NCI-H1092 treated with DMSO at 0.1 percent for 48 hours (cell line): ENCODE measurements at regions not wholly inside any gene's neighbourhood (a gene's known extent, or its start where the extent isn't known, plus 50 kb on each side); places are given as distances from the start of the nearest gene placed in this dataset.
"Not testable (repeated sequence)": the region's sequence is repeated elsewhere in the genome, so short reads cannot be mapped to it uniquely, and the experiment has no call there.

Experiments
- DNase-seq: peaks from one replicate; lab custom pipeline; 2025; lab: John Stamatoyannopoulos, UW

GRCh38 chr5:57950616-57951228 lies 468.1 kb upstream of the ACTBL2 start:
- DNase-seq = no peak

GRCh38 chr5:57948091-57948490 lies 465.5 kb upstream of the ACTBL2 start:
- DNase-seq = no peak

DNA sequence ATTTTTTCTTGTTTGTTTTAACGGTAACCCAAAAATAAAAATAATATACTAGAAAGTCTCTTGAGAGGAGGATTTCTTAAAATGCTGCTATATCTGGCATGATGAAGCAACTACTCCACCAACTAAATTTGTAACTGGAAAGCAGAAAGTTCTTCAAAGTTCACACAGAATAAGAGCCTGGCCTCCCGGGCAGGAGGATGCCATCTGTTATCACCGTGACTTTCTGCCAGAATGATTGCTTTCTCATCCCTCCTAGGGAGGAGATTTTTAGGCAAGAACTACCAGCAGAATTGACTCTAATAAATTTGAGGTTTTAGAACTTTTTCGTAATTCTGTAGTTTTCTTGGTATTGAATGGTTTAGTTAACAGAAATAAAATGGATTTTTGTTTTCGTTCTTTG lies 464.6 kb upstream of the ACTBL2 start:
- no peak for DNase-seq

DNA sequence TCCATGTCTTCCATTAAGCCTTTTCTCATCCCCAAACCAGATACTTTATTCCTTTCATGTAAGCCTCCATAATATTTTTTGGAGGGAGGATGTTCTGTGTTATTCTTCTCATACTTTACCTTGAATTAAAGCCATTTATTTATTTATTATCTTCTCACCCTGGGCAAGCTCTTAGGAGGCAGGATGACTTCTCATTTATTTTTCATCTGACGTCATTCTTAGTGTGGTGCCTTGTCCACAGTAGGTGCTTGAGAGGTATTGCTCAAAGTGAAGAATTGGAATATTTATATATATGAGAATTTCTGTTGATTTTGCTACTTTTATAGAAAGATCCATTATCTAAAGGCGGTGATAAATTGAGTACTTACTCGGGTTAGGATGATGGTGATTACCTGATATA lies 458.3 kb upstream of the ACTBL2 start:
- no peak for DNase-seq

DNA sequence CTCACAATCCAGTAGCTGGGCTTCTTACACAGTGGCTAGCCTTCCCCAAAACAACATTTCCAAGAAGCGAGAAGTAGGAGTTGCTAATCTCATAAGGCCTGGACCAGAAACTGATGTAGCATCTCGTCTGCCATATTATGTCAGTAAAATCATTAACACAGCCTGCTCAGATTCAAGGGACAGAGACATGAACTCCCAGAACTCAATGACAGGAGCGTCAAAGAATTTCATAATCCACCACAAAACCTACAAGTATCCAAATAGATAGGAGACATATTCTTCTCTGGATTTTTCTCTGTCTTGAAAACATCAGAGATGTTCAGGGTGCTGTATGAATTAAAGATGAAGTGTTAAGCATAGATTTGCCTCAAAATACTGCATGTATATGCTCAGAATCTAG lies 457.6 kb upstream of the ACTBL2 start:
- DNase-seq = no peak

GRCh38 chr5:57939771-57940170 lies 457.2 kb upstream of the ACTBL2 start:
- no peak for DNase-seq

DNA sequence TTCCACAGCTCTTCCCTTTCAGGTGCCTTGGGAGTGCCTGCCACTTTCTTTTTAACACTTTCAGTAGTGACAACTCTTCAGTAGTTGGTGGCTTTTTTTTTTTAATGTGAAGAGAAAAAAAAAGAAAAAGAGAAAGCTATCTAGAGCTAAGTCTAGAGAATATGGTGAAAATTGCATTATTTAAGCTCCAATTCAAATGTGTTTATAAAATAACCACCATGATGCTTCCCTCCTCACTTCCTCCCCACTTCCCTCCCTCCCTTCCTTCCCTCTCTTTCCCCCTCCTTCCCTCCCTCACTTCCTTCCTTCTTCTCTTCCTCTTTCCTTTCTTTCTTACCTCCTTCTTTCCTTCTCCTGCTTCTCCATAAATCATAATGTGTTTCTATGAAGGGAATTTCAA lies 456.7 kb upstream of the ACTBL2 start:
- no peak for DNase-seq

- DNase-seq = no peak
Observed at GRCh38 chr5:57938174-57938557, 455.6 kb upstream of the ACTBL2 start.

GRCh38 chr5:57937501-57938173 lies 455.0 kb upstream of the ACTBL2 start:
- DNase-seq = no peak

- DNase-seq = no peak
Observed at GRCh38 chr5:57937025-57937424, 454.4 kb upstream of the ACTBL2 start.

DNA sequence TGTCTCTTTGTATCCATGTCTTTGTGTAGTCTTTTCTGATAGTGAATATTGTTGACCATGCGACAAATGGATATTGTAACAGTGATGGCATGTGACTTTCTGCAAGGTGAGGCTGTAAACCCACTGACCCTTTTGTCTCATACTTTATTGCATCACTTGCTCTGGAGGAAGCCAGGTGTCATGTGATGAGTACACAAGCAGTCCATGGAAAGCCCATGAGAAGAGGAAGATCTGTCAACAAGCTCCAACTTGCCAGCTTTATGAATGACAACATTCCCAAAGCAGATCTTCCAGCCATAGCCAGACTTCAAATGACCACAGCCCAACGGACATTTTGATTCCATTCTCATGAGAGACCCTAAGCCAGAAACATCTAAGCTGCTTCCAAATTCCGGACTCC lies 450.1 kb upstream of the ACTBL2 start:
- DNase-seq = no peak

DNA sequence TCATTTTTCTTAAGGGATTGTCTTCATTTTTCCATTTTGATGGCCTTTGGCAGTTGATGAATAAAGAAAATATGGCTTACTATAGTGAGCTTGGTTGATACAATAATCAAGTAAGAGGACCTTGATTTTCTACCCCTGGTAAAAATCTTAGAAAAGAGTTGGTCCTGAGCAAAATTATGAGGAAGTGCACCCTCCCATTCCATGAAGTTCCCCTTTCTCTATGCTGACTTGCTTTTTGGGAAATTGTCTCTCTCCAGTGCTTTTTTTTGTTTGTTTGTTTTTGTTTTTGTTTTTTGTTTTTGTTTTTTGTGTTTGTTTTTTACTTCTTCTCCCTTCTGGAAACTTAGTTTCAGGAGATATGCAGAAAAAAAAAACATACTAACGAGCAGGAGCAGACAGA lies 449.2 kb upstream of the ACTBL2 start:
- no peak for DNase-seq

- DNase-seq = no peak
Observed at GRCh38 chr5:57931352-57931751, 448.7 kb upstream of the ACTBL2 start.

GRCh38 chr5:57929271-57929670 lies 446.7 kb upstream of the ACTBL2 start:
- no peak for DNase-seq

DNA sequence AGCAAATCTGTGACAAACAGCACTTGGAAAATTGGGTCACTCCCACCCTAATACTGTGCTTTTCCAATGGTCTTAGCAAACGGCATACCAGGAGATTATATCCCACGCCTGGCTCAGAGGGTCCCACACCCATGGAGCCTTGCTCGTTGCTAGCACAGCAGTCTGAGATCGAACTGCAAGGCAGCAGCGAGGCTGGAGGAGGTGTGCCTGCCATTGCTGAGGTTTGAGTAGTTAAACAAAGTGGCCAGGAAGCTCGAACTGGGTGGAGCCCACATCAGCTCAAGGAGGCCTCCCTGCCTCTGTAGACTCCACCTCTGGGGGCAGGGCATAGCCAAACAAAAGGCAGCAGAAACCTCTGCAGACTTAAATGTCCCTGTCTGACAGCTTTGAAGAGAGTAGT lies 440.5 kb upstream of the ACTBL2 start:
- DNase-seq = not testable (repeated sequence)

DNA sequence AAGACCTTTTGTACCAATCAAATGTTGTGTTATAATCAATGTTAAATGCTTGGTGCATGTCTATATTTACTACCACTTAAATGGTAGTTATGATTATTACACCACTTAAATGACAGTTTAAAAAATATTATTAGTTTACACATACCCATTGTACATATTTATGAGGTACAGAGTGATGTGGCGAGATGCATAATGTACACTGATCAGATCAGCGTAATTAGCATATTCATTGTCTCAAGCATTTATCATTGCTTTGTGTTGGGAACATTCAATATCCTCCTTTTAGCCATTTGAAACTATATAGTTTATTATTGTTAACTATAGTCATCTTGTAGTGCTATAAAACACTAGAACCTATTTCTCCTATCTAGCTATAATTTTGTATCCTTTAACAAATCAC lies 434.4 kb upstream of the ACTBL2 start:
- no peak for DNase-seq

- no peak for DNase-seq
Observed at GRCh38 chr5:57915536-57915935, 432.9 kb upstream of the ACTBL2 start.

DNA sequence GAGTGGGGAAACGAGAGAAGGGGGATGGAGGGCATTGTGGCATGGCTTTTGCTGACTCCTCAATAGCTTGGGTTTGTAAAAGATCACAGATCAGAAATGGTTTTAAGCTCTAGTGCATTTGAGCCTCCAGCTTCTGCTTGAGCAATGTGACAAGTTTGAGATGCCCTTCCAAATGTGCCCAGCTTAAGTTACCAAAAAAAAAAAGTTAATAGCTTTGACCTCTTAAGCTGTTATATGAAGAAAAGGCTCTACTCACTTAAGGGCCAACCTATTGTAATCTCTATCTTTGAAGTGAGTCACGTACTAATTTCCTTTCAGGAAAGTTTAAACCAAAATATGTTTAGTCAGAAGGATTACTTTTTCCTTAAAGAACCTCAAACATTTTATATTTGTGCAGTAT lies 428.8 kb upstream of the ACTBL2 start:
- DNase-seq = no peak

GRCh38 chr5:57906671-57907070 lies 424.1 kb upstream of the ACTBL2 start:
- DNase-seq = no peak

DNA sequence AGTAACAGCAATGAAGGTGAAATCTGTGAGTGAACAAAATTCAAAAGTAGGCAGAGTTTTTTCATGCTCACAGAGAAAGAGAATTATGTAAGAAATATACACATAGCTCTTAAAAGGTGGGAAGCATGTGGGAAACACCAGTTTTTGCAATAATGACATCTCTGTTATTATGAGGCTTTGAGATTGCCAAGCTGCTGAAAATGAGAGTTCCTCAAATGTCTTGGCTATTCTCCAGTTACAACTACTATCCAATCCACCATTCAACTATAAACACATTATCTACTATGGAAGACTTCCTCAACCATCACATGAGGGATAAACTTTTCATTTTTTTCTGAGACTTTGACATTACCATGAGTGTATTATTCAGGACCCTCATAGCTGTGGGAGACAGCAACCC lies 420.8 kb upstream of the ACTBL2 start:
- no peak for DNase-seq

DNA sequence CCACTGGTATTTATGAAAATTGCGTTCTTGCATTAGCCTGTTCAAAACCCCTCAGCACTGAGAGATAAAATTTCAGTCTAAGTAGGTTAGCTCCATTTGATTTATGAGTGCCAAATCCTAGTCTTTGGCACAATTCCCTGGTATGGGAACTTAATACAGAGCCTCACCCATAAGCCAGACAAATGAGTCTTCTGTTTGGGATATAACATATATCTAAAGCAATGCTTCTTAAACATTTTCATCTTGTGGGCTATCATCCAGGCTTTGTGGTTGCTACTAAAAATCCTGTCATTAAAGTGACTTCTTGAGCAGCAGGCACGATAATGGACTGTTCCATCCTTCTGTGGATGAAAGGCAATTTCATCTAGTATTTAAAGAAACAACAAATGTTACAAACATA lies 419.5 kb upstream of the ACTBL2 start:
- no peak for DNase-seq

DNA sequence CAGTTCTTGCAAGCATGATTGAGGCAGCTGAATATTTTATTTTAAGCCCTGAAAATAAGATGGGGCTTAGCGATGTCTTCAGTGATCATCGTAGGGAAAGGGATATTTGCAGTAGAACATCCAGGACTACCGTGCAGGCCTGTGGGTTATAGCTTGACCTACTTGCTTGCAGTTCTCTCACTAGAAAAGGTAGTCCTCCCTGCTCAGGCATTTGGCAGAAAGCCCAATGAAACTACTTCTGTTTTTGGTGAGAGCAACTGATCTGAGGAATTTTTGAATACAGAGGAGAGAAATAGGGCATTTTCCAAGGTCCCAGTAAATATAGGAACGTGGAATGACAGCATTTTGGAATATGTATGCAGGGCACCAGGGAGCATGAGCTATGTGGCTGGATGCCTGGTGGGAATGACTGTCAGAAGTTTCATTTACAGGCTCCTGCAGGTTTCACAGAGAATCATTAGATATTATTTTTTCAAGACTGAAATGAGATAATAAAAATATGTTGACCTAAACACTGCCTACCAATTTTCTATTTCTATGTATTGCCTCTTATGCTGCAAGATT lies 417.9 kb upstream of the ACTBL2 start:
- DNase-seq = no peak

DNA sequence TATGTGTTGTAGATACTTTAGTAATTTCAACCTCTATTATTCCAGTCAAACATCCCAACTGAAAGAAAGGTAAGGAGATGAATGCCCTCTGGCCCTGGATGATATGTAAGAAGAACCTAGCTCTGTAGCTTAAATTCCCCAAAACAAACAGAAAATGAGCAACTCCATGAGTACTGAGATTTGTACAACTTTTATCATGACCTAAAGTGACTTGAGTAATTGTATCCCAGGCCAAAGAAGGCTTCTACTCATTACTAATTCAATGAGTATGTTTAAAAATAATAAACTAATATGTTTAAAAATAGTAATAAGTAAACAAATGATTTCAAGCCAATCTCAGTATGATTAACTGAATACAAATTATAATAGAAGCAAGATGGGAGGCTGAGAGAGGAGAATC lies 414.0 kb upstream of the ACTBL2 start:
- no peak for DNase-seq

DNA sequence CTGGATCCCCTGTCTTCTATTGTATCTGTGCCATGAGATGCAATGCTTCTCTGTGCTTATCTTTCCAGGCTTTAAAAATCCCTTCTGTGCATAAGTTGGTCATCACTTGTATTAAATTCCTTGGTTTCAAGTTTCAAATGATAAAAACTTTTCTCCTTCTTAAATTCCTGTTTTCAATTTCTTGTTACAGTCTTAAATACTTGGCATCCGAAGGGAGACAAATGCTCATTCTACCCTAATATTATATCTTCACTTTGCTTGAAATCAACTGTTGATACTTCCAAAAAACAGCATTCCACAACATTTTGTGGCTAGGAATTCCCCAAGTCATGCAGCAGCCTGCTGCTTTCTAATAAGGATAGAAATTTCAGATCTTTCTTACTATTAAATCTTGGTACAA lies 413.2 kb upstream of the ACTBL2 start:
- DNase-seq = no peak
